IPS-20b (cell line): ENCODE measurements at regions not wholly inside any gene's neighbourhood (a gene's known extent, or its start where the extent isn't known, plus 50 kb on each side); places are given as distances from the start of the nearest gene placed in this dataset.
"Not testable (repeated sequence)": the region's sequence is repeated elsewhere in the genome, so short reads cannot be mapped to it uniquely, and the experiment has no call there.

ENCODE experiments used
- H3K27ac ChIP-seq: one replicate; pipeline ENCODE4 v1.5.1; 2013; ENCODE audit warnings: low read length
- H3K27me3 ChIP-seq: 2 replicates; pipeline ENCODE4 v1.6.1; 2013; ENCODE audit warnings: mild to moderate bottlenecking, low read length, inconsistent platforms; ENCODE audit not compliant: insufficient read depth
- H3K36me3 ChIP-seq: 2 replicates; pipeline ENCODE4 v1.6.1; 2013; ENCODE audit warnings: low read depth, mild to moderate bottlenecking, inconsistent platforms, low read length, moderate library complexity; ENCODE audit not compliant: insufficient read depth
- H3K4me1 ChIP-seq: 2 replicates; pipeline ENCODE4 v1.6.1; 2013; ENCODE audit warnings: mild to moderate bottlenecking, control low read depth, inconsistent platforms, low read length, moderate library complexity; ENCODE audit not compliant: insufficient read depth
- H3K4me3 ChIP-seq: 2 replicates; pipeline ENCODE4 v1.5.1; 2013; ENCODE audit warnings: mild to moderate bottlenecking, low read length, inconsistent platforms
- H3K9ac ChIP-seq: 2 replicates; pipeline ENCODE4 v1.6.1; 2013; ENCODE audit warnings: low read depth, mild to moderate bottlenecking, inconsistent platforms, low read length, moderate library complexity
- H3K9me3 ChIP-seq: 2 replicates; pipeline ENCODE4 v1.6.1; 2013; ENCODE audit warnings: mild to moderate bottlenecking, low read depth, low read length, inconsistent platforms; ENCODE audit not compliant: insufficient read depth

DNA sequence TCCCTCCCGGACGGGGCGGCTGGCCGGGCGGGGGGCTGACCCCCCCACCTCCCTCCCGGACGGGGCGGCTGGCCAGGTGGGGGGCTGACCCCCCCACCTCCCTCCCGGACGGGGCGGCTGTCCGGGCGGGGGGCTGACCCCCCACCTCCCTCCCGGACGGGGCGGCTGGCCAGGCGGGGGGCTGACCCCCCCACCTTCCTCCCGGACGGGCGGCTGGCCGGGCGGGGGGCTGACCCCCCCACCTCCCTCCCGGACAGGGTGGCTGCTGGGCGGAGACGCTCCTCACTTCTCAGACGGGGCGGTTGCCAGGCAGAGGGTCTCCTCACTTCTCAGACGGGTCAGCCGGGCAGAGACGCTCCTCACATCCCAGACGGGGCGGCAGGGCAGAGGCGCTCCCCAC lies 168.5 kb upstream of the SPRED2 start:
- not testable (repeated sequence) for H3K27ac ChIP-seq, H3K4me3 ChIP-seq, H3K9ac ChIP-seq, H3K27me3 ChIP-seq, H3K36me3 ChIP-seq, H3K4me1 ChIP-seq, H3K9me3 ChIP-seq

DNA sequence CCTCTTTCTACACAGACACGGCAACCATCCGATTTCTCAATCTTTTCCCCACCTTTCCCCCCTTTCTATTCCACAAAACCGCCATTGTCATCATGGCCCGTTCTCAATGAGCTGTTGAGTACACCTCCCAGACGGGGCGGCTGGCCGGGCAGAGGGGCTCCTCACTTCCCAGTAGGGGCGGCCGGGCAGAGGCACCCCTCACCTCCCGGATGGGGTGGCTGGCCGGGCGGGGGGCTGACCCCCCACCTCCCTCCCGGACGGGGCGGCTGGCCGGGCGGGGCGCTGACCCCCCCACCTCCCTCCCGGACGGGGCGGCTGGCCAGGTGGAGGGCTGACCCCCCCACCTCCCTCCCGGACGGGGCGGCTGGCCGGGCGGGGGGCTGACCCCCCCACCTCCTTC lies 168.0 kb upstream of the SPRED2 start:
- not testable (repeated sequence) for H3K27me3 ChIP-seq, H3K9me3 ChIP-seq, H3K9ac ChIP-seq, H3K4me1 ChIP-seq, H3K36me3 ChIP-seq, H3K27ac ChIP-seq, H3K4me3 ChIP-seq

DNA sequence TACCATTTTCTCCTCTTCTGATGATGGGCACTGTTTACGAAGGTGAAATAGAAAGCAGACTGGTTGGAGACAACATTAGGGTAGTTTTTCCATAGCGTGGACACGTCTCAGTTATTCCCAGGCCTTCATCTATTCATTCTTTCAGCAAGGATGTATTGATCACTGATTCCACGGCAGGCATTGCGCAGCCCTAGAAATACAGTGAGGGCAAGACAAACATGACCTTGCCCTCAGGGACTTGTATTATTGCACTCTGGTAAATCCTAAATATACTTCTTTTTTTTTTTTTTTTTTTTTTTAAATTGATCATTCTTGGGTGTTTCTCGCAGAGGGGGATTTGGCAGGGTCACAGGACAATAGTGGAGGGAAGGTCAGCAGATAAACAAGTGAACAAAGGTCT lies 167.3 kb upstream of the SPRED2 start:
- no peak overlapping the region for H3K27ac ChIP-seq
- H3K9me3 ChIP-seq: no peaks in the 10 kb centered on the region
- no peaks in the 10 kb centered on the region for H3K27me3 ChIP-seq
- H3K4me1 ChIP-seq: no peaks in the 10 kb centered on the region
- no peak overlapping the region for H3K9ac ChIP-seq
- no peaks in the 10 kb centered on the region for H3K36me3 ChIP-seq
- no peak overlapping the region for H3K4me3 ChIP-seq

DNA sequence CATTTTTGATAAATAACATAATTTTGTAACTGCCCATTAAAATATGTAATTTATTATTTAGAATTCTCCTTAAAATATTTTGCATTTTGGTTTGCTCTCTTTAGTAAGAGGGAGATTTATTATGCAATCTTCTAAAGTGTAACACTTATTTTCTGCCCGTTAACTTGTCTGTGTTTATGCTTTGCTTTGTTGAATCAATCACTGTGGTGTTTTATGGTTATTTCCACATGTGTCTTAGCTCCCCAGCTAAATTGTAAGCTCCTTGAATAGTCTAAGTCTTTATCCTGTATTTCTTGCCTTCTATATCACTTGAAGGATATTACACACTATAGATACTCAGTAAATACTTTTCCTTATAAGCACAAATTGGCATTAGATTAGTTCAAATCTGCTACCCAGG lies 166.6 kb upstream of the SPRED2 start:
- H3K27ac ChIP-seq: no peak overlapping the region
- H3K4me3 ChIP-seq: no peak overlapping the region
- H3K4me1 ChIP-seq: no peaks in the 10 kb centered on the region
- H3K36me3 ChIP-seq: no peaks in the 10 kb centered on the region
- no peaks in the 10 kb centered on the region for H3K9me3 ChIP-seq
- H3K9ac ChIP-seq: no peak overlapping the region
- no peaks in the 10 kb centered on the region for H3K27me3 ChIP-seq

DNA sequence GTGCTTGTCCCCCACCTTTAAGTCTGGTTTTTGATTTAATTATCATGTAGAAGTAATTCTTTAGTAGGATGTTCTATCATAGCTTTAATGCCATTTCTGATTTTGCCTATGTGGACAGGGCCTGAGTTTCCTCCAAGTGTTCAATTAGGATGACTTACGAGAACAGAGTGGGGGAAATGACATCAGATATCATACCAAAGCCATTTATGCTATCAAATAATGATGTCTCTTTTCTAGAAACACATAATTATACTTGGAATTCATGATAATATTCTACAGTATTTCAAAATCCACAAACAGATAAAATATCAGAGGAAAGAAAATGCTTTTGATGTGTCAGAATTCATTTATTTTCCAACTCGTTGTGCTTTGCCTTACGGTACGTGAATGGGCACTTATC lies 165.9 kb upstream of the SPRED2 start:
- H3K27ac ChIP-seq: no peak overlapping the region
- H3K4me1 ChIP-seq: no peaks in the 10 kb centered on the region
- no peaks in the 10 kb centered on the region for H3K36me3 ChIP-seq
- H3K4me3 ChIP-seq: no peak overlapping the region
- H3K9me3 ChIP-seq: no peaks in the 10 kb centered on the region
- H3K9ac ChIP-seq: no peak overlapping the region
- no peaks in the 10 kb centered on the region for H3K27me3 ChIP-seq

DNA sequence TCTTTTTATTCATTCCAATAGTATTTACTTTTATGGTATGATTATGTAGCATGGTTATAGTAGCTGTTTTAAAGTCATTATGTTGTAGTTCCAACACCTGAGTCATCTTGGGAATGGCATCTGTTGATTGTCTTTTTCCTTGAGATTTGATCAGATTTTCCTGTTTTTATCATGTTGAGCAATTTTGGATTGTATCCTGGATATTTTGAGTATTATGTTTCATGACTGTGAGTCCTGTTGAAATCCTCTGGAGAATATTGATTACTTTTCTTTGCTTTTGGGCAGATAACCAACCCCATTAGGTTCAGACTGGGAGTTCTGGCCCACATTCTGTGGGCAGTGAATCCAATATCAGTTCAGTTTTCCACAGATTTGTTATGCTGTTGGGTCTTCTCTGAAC lies 163.2 kb upstream of the SPRED2 start:
- H3K27ac ChIP-seq: no peak overlapping the region
- H3K9me3 ChIP-seq: no peaks in the 10 kb centered on the region
- H3K9ac ChIP-seq: no peak overlapping the region
- no peaks in the 10 kb centered on the region for H3K27me3 ChIP-seq
- no peaks in the 10 kb centered on the region for H3K36me3 ChIP-seq
- H3K4me1 ChIP-seq: no peaks in the 10 kb centered on the region
- no peak overlapping the region for H3K4me3 ChIP-seq

DNA sequence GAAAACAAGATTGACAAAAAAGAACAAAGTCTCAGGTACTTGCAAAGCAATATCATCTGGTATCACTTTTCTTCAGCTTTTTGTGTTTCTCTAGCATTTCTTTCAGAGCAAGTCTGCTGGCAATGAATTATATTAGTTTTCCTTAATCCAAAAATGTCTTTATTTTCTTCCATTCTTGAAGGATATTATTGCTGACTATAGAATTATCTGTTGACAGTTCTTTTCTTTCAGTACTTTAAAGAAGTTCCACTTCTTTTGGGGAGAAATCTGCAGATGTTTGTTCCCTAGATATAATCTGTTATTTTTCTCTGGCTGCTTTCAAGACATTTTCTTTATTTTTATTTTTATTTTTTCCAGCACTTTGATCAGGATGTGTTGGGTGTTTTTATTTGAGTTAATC lies 161.8 kb upstream of the SPRED2 start:
- Histone ChIP-seq H3K27ac (no peak overlapping the region), H3K9me3 (no peaks in the 10 kb centered on the region), H3K27me3 (no peaks in the 10 kb centered on the region), H3K4me3 (no peak overlapping the region), H3K4me1 (no peaks in the 10 kb centered on the region), H3K9ac (no peak overlapping the region), H3K36me3 (no peaks in the 10 kb centered on the region)

DNA sequence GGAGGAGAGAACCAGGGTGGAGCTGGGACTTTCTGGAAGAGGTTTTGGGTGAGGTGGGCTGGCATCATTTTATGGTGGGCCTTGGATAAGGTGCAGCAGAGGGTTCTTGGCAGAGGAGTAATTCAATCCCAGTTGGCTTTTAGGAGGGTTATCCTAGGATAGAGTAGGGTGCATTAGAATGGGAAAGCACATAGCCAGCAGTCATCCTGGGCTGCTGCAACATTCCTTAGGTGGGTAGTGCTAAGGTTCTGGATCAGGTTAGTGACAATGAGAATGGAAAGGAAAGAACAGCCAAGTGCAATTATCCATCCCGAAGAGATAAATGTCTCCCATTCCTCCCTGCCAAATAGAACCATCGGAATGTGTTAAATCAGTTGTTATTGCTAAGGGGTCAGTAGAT lies 157.3 kb upstream of the SPRED2 start:
- no peaks in the 10 kb centered on the region for H3K27me3 ChIP-seq
- H3K4me3 ChIP-seq: no peak overlapping the region
- no peaks in the 10 kb centered on the region for H3K36me3 ChIP-seq
- H3K27ac ChIP-seq: no peak overlapping the region
- H3K4me1 ChIP-seq: no peaks in the 10 kb centered on the region
- no peaks in the 10 kb centered on the region for H3K9me3 ChIP-seq
- no peak overlapping the region for H3K9ac ChIP-seq

DNA sequence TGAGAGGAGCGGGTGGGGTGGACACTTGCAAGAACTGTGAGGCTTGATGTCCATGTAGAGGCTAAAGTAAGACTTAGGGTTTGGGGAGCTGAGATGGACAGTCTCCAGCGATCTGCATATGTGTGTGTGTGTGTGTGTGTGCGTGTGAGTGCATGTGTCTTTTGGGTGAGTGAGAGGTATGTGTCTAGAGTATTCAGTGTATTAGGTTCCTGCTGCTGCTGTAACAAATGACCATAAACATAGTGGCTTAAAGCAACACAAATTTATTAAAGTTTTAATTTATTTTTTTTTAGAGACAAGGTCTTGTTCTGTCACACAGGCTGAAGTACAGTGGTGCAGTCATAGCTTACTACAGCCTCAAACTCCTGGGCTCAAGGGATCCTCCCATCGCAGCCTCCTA lies 155.4 kb upstream of the SPRED2 start:
- H3K4me1 ChIP-seq: no peaks in the 10 kb centered on the region
- H3K36me3 ChIP-seq: no peaks in the 10 kb centered on the region
- no peaks in the 10 kb centered on the region for H3K27me3 ChIP-seq
- no peak overlapping the region for H3K4me3 ChIP-seq
- H3K9me3 ChIP-seq: no peaks in the 10 kb centered on the region
- no peak overlapping the region for H3K27ac ChIP-seq
- no peak overlapping the region for H3K9ac ChIP-seq

DNA sequence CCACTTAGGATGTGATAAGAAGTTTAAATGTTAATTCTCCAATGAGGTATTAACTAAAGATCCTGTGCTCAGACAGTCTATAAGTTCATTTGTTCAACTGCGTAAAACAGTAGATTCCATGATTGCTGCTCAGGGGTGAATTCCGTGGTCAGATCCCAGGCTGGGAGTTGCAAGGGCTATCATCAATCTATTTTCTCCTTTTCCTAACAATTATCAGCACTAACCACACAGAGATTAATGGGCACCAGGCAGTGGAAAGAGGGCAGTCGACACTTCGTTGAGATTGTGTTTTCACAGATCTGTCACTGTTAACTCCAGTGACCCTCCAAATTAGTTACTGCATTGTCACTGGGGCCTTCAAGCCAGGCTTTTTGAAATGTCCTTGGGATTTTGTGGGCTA lies 154.1 kb upstream of the SPRED2 start:
- Histone ChIP-seq H3K9ac (no peak overlapping the region), H3K9me3 (no peaks in the 10 kb centered on the region), H3K4me1 (no peaks in the 10 kb centered on the region), H3K36me3 (no peaks in the 10 kb centered on the region), H3K27ac (no peak overlapping the region), H3K4me3 (no peak overlapping the region), H3K27me3 (no peaks in the 10 kb centered on the region)

DNA sequence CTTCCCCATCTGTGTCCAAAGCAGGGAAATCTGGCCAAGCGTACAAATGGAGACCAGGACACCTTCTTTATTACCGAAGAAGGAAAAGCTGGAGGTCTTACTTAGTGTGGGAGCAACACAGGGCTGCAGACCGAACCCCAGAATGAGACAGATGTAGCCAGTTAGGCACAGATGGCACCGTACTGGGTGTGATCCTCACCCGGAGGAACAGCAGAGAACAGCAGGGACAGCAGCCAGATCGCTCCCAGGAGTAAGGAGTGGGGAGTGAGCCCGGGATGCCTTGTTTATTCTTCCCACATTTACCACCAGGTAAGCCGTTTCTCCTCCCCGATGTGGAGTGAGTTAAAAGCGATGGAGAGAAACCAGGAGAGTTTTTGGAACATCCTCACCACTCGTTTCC lies 150.7 kb upstream of the SPRED2 start:
- Histone ChIP-seq H3K36me3 (no peaks in the 10 kb centered on the region), H3K9me3 (no peaks in the 10 kb centered on the region)

DNA sequence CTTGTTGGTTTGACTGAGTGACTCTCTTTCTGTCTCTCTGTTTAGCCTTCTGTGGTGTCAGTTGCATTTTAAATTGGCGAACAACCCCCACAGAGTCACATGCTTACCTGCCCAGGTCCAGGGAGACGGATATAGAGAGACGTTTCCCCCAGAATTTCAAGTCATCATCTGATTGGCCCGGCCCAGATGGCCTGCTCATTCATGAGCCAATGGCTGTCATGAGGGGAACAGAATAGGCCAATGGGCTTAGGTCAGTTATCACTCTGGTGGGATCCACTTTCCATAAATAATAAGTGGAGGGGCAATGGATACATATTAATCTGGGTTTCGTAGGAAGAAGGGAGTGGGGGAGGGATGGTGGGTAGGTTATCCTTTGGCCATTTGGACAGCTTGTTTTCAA lies 150.0 kb upstream of the SPRED2 start:
- Histone ChIP-seq H3K9me3 (no peaks in the 10 kb centered on the region), H3K27ac (no peak overlapping the region), H3K27me3 (no peaks in the 10 kb centered on the region), H3K4me1 (peaks cover 5% of the 10 kb centered on the region; the same call in 1 of the 2 replicates), H3K4me3 (no peak overlapping the region), H3K36me3 (no peaks in the 10 kb centered on the region), H3K9ac (no peak overlapping the region)

More for the DNA sequence above, 150.7 kb upstream of the SPRED2 start:
- peaks cover 5% of the 10 kb centered on the region; the same call in 1 of the 2 replicates for H3K4me1 ChIP-seq
- no peaks in the 10 kb centered on the region for H3K27me3 ChIP-seq
- H3K4me3 ChIP-seq: no peak overlapping the region
- no peak overlapping the region for H3K9ac ChIP-seq
- H3K27ac ChIP-seq: no peak overlapping the region

DNA sequence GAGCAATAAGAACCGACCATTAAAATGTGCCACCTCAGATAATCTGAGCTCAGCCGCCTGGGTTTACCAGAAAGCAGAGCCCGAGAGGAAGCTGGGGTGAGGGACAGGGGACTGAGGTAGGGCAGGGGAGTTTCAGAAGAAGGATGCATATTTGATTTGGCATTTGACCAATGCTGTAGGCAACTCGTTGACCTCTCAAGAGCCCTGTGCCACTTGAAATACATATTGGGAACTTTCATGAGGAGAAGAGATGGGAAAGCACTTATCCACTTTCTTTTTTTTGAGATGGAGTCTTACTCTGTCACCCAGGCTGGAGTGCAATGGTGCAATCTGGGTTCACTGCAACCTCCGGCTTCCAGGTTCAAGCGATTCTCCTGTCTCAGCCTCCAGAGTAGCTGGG lies 148.4 kb upstream of the SPRED2 start:
- Histone ChIP-seq H3K4me3 (no peak overlapping the region), H3K27me3 (no peaks in the 10 kb centered on the region), H3K9me3 (no peaks in the 10 kb centered on the region), H3K4me1 (peaks cover 9% of the 10 kb centered on the region), H3K36me3 (no peaks in the 10 kb centered on the region), H3K9ac (no peak overlapping the region), H3K27ac (no peak overlapping the region)
